ENCODE measurements at regions not wholly inside any gene's neighbourhood (a gene's known extent, or its start where the extent isn't known, plus 50 kb on each side); places are given as distances from the start of the nearest gene placed in this dataset.

GRCh38 chr4:23648854-23649596 is 240.8 kb downstream of the PPARGC1A start:
- TF ChIP-seq CTCF (IDR thresholded peaks at IDR 0.05; ENCODE audit: low read depth, low read length, missing input control) (no peak), MAX (IDR thresholded peaks at IDR 0.05) (no peak), JUND (IDR thresholded peaks at IDR 0.05) (no peak), NR2F2 (IDR thresholded peaks at IDR 0.05) (no peak), SP1 (IDR thresholded peaks at IDR 0.05) (no peak), TAF1 (conservative IDR thresholded peaks at IDR 0.05) (no peak), EGR1 (IDR thresholded peaks at IDR 0.05; ENCODE audit: low read depth in 2 of 2) (no peak)
